ENCODE measurements at regions not wholly inside any gene's neighbourhood (a gene's known extent, or its start where the extent isn't known, plus 50 kb on each side); places are given as distances from the start of the nearest gene placed in this dataset.

DNA sequence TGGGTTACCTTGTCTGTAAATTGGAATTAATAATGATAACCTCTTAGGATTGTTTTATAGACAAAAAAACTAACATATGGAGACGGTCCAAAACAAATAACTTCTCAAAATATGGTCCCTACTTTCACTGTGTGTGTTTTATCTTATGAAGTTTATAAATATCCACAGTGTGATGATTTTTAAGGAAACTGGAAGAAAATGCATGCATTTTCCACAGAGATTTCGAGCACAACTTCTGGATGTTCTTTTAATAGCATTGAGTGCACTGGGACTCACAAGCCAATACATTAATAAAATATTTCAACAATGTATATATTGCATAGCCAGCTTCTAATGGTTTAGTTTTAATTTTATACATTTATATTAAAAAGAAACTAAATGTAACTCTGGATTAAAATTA, 87.9 kb upstream of the SPHKAP start:
- no peak overlapping the region for H2AFZ ChIP-seq
- TF ChIP-seq, protein P1, sequence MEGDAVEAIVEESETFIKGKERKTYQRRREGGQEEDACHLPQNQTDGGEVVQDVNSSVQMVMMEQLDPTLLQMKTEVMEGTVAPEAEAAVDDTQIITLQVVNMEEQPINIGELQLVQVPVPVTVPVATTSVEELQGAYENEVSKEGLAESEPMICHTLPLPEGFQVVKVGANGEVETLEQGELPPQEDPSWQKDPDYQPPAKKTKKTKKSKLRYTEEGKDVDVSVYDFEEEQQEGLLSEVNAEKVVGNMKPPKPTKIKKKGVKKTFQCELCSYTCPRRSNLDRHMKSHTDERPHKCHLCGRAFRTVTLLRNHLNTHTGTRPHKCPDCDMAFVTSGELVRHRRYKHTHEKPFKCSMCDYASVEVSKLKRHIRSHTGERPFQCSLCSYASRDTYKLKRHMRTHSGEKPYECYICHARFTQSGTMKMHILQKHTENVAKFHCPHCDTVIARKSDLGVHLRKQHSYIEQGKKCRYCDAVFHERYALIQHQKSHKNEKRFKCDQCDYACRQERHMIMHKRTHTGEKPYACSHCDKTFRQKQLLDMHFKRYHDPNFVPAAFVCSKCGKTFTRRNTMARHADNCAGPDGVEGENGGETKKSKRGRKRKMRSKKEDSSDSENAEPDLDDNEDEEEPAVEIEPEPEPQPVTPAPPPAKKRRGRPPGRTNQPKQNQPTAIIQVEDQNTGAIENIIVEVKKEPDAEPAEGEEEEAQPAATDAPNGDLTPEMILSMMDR (IDR thresholded peaks at IDR 0.05; ENCODE audit: poor library complexity), result no peak
- TF ChIP-seq EZH2 (IDR thresholded peaks at IDR 0.05; ENCODE audit: borderline replicate concordance), result no peak
- no peak for TF ChIP-seq EZH2phosphoT487 (IDR thresholded peaks at IDR 0.05; ENCODE audit: low read depth, severe bottlenecking, unreplicated experiment)
- 74% methylated on average over 2 of the region's 2 CpGs for WGBS (ENCODE audit: low lambda C conversion rate, missing lambda C conversion rate)

DNA sequence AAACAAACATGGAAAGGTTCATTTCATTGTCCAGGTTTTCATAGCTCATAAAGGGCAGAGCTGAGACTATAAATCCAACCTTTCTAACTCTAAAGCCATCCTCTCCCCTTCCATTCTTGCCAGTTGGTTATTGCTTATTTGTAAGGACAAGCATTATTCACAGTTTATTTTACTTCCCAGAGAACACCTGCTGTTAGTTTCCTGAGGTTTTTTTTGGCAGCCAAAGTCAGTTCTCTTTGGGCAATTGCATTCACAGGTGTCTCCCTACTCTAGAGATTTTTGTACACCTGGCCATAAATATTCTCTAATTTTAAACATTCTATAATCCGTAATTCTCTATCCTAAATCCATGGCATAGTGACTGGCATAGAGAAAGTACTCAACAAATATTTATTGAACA, 87.3 kb upstream of the SPHKAP start:
- Histone ChIP-seq H3K4me3 (no peak overlapping the region), H4K20me1 (ENCODE audit: insufficient read depth, poor library complexity, severe bottlenecking) (no peaks in the 10 kb centered on the region), H3K27ac (no peak overlapping the region), H3K4me1 (ENCODE audit: insufficient read depth) (no peaks in the 10 kb centered on the region), H2AFZ (no peak overlapping the region), H3K79me2 (no peaks in the 10 kb centered on the region), H3K27me3 (no peaks in the 10 kb centered on the region), H3K4me2 (no peak overlapping the region), H3K9me3 (ENCODE audit: low read depth) (no peaks in the 10 kb centered on the region), H3K9me2 (replicated peaks; ENCODE audit: insufficient read depth) (no peaks in the 10 kb centered on the region), H3K36me3 (replicated peaks; ENCODE audit: insufficient read depth, low read depth) (no peaks in the 10 kb centered on the region)
- 76% methylated on average over 1 of the region's 1 CpG for WGBS (ENCODE audit: low lambda C conversion rate, missing lambda C conversion rate)
- DNase-seq (ENCODE audit: low spot score), result no peak
- TF ChIP-seq, protein P1 (IDR thresholded peaks at IDR 0.05; ENCODE audit: poor library complexity), result no peak
- TF ChIP-seq EZH2 (IDR thresholded peaks at IDR 0.05; ENCODE audit: borderline replicate concordance), result no peak
- TF ChIP-seq EZH2phosphoT487 (IDR thresholded peaks at IDR 0.05; ENCODE audit: low read depth, severe bottlenecking, unreplicated experiment), result no peak

More for the DNA sequence above, 87.9 kb upstream of the SPHKAP start:
- no peak overlapping the region for H3K4me2 ChIP-seq
- no peaks in the 10 kb centered on the region for H3K9me2 ChIP-seq (replicated peaks; ENCODE audit: insufficient read depth)
- H3K9me3 ChIP-seq (ENCODE audit: low read depth), result no peaks in the 10 kb centered on the region
- H3K27ac ChIP-seq, result no peak overlapping the region
- DNase-seq (ENCODE audit: low spot score), result no peak
- no peaks in the 10 kb centered on the region for H3K27me3 ChIP-seq
- H4K20me1 ChIP-seq (ENCODE audit: insufficient read depth, poor library complexity, severe bottlenecking), result no peaks in the 10 kb centered on the region
- no peak overlapping the region for H3K4me3 ChIP-seq
- H3K4me1 ChIP-seq (ENCODE audit: insufficient read depth), result no peaks in the 10 kb centered on the region
- H3K36me3 ChIP-seq (replicated peaks; ENCODE audit: insufficient read depth, low read depth), result no peaks in the 10 kb centered on the region
- no peaks in the 10 kb centered on the region for H3K79me2 ChIP-seq

DNA sequence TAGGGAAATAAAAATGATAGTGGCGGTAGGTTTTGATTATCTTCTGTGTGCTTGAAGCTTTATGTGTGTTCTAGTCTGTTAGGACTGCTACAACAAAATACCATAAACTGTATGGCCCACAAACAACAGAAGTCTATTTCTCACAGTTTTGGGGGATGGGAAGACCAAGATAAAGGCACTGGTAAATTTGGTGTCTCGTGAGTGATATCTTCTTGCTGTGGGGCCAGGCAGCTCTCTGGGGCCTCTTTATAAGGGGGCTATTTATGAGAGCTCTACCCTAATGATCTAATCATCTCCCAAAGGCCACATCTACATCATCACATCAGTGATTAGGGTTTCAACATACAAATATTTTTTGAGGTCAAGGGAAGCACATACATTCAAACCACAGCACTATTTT, 86.8 kb upstream of the SPHKAP start:
- TF ChIP-seq EZH2phosphoT487 (IDR thresholded peaks at IDR 0.05; ENCODE audit: low read depth, severe bottlenecking, unreplicated experiment) (no peak), EZH2 (IDR thresholded peaks at IDR 0.05; ENCODE audit: borderline replicate concordance) (no peak)
- TF ChIP-seq, protein P1 (IDR thresholded peaks at IDR 0.05; ENCODE audit: poor library complexity), result no peak
- Histone ChIP-seq H3K27ac (no peak overlapping the region), H3K4me1 (ENCODE audit: insufficient read depth) (no peaks in the 10 kb centered on the region), H3K4me3 (no peak overlapping the region), H3K9me3 (ENCODE audit: low read depth) (no peaks in the 10 kb centered on the region), H4K20me1 (ENCODE audit: insufficient read depth, poor library complexity, severe bottlenecking) (no peaks in the 10 kb centered on the region), H3K4me2 (no peak overlapping the region), H2AFZ (no peak overlapping the region), H3K9me2 (replicated peaks; ENCODE audit: insufficient read depth) (no peaks in the 10 kb centered on the region), H3K79me2 (no peaks in the 10 kb centered on the region), H3K36me3 (replicated peaks; ENCODE audit: insufficient read depth, low read depth) (no peaks in the 10 kb centered on the region), H3K27me3 (no peaks in the 10 kb centered on the region)
- WGBS (ENCODE audit: low lambda C conversion rate, missing lambda C conversion rate), result 74% methylated on average over 2 of the region's 2 CpGs
- DNase-seq (ENCODE audit: low spot score), result no peak

DNA sequence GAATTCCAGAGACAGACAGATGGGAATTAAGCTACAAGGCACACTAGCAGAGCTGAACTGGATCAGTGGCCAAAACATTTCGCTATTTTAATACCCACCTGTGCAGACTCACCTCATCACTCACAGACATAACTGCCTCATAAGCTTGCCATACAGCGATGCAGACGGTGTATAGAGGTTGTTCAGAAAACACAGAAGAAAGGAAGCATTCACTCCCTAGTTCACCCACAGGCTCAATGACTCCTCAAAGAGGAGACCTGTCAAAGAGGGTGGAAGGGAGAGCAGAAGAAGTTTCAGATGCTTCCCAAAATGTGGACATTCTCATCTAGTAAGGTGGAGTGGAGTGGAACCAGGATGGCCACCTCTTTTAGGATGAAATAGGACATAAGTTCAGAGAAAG, 81.7 kb upstream of the SPHKAP start:
- WGBS (ENCODE audit: low lambda C conversion rate, missing lambda C conversion rate), result 97% methylated on average over 3 of the region's 3 CpGs

More for the DNA sequence above, 81.7 kb upstream of the SPHKAP start:
- Histone ChIP-seq H3K79me2 (no peaks in the 10 kb centered on the region), H2AFZ (no peak overlapping the region), H3K4me3 (no peak overlapping the region), H3K4me2 (no peak overlapping the region), H3K4me1 (ENCODE audit: insufficient read depth) (no peaks in the 10 kb centered on the region), H4K20me1 (ENCODE audit: insufficient read depth, poor library complexity, severe bottlenecking) (no peaks in the 10 kb centered on the region), H3K27me3 (no peaks in the 10 kb centered on the region), H3K27ac (no peak overlapping the region), H3K9me3 (ENCODE audit: low read depth) (no peaks in the 10 kb centered on the region), H3K36me3 (replicated peaks; ENCODE audit: insufficient read depth, low read depth) (no peaks in the 10 kb centered on the region), H3K9me2 (replicated peaks; ENCODE audit: insufficient read depth) (no peaks in the 10 kb centered on the region)
- no peak for DNase-seq (ENCODE audit: low spot score)
- TF ChIP-seq, protein P1 (IDR thresholded peaks at IDR 0.05; ENCODE audit: poor library complexity), result no peak
